Lung (tissue), 11 donors: ENCODE measurements at regions not wholly inside any gene's neighbourhood (a gene's known extent, or its start where the extent isn't known, plus 50 kb on each side); places are given as distances from the start of the nearest gene placed in this dataset.

Experiments used
- ATAC-seq: fragments of 200-7000 bp; cut with Tn5 transposase; one replicate; pipeline ENCODE4 v1.9.1; 2020; ENCODE audit warnings: moderate number of reproducible peaks; ENCODE audit not compliant: insufficient read depth, low FRiP score
- DNase-seq, 3 donors: peaks; one replicate each; pipeline ENCODE4 v3.0.0-alpha.2; 2013 to 2017
- H3K27ac ChIP-seq, 2 donors: one replicate each; pipeline ENCODE4 v1.5.1; 2013; ENCODE audit warnings: mild to moderate bottlenecking in 2 of 2, moderate library complexity in 2 of 2, control low read depth in 1 of 2, inconsistent platforms in 1 of 2, low read depth in 1 of 2, low read length in 1 of 2
- H3K27me3 ChIP-seq, 3 donors: one replicate each; pipeline ENCODE4 v1.5.1; 2013; ENCODE audit warnings: low read length in 2 of 3; ENCODE audit not compliant: control insufficient read depth in 3 of 3, insufficient read depth in 3 of 3
- H3K36me3 ChIP-seq, 4 donors: one replicate each; pipeline ENCODE4 v1.5.1; 2013; ENCODE audit warnings: low read length in 4 of 4, mild to moderate bottlenecking in 1 of 4, moderate library complexity in 1 of 4; ENCODE audit not compliant: control insufficient read depth in 4 of 4, insufficient read depth in 4 of 4
- H3K4me1 ChIP-seq, 5 donors: one replicate each; pipeline ENCODE4 v1.5.1; 2013; ENCODE audit warnings: low read length in 5 of 5, mild to moderate bottlenecking in 2 of 5, moderate library complexity in 1 of 5; ENCODE audit not compliant: control insufficient read depth in 5 of 5, insufficient read depth in 5 of 5
- H3K4me3 ChIP-seq: one replicate; pipeline ENCODE4 v1.5.1; 2013; ENCODE audit warnings: mild to moderate bottlenecking, control low read depth, moderate library complexity
- H3K9ac ChIP-seq, 2 donors: one replicate each; pipeline ENCODE4 v1.5.1; 2013; ENCODE audit warnings: low read length in 2 of 2, control low read depth in 1 of 2; ENCODE audit not compliant: insufficient read depth in 1 of 2
- H3K9me3 ChIP-seq, 4 donors: one replicate each; pipeline ENCODE4 v1.5.1; 2013; ENCODE audit warnings: low read length in 3 of 4, mild to moderate bottlenecking in 1 of 4, moderate library complexity in 1 of 4; ENCODE audit not compliant: control insufficient read depth in 4 of 4, insufficient read depth in 3 of 4
- WGBS, 2 donors: extraction: QIAGEN DNeasy Blood & Tissue Kit; methylation state at CpG; one replicate each; pipeline ENCODE4 v1.1.7; 2013; 5-methylcytosine and 5-hydroxymethylcytosine counted together
- TF ChIP-seq, protein P1 (sequence below): IDR thresholded peaks from 2 replicates; pipeline ENCODE4 v1.5.1; 2012; ENCODE audit warnings: mild to moderate bottlenecking; ENCODE audit errors: control extremely low read depth, extremely low read depth
- donor health status: control.
- donor health status: control.
- donor health status: Bipolar disorder and iron deficiency.
- donor health status: healthy.
- donor health status: DM: yes; HTN: yes; CAD: no.

DNA sequence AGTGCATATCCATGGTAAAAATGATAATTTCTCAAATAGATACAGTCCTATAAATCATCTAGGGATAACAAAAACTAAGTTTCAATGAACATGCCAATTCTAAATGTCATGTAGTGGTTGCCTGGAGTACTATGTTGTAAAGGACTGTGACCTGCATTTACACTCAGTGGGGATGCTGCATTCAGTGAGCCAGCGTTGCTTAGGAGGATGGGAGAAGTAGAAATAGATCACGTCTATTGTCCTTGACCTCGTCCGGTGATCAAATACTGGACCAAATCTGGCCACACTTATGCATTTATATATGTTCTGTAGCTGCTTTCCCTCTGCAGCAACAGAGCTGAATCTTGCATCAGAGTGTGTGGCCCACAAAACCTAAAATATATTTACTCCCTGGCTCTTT is 139.0 kb upstream of the ETAA1 start:
- ATAC-seq (no peak), DNase-seq (no peak)
- Histone ChIP-seq H3K9ac (no peak overlapping the region), H3K9me3 (no peaks in the 10 kb centered on the region), H3K36me3 (no peaks in the 10 kb centered on the region), H3K4me3 (no peak overlapping the region), H3K27ac (no peak overlapping the region), H3K4me1 (peaks cover 0 to 38% (median 0%) of the 10 kb centered on the region in 5 donors), H3K27me3 (no peaks in the 10 kb centered on the region)
- 73 to 92% methylated on average over 4 of the region's 4 CpGs for WGBS, 2 donors
- TF ChIP-seq, protein P1, sequence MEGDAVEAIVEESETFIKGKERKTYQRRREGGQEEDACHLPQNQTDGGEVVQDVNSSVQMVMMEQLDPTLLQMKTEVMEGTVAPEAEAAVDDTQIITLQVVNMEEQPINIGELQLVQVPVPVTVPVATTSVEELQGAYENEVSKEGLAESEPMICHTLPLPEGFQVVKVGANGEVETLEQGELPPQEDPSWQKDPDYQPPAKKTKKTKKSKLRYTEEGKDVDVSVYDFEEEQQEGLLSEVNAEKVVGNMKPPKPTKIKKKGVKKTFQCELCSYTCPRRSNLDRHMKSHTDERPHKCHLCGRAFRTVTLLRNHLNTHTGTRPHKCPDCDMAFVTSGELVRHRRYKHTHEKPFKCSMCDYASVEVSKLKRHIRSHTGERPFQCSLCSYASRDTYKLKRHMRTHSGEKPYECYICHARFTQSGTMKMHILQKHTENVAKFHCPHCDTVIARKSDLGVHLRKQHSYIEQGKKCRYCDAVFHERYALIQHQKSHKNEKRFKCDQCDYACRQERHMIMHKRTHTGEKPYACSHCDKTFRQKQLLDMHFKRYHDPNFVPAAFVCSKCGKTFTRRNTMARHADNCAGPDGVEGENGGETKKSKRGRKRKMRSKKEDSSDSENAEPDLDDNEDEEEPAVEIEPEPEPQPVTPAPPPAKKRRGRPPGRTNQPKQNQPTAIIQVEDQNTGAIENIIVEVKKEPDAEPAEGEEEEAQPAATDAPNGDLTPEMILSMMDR, result no peak

DNA sequence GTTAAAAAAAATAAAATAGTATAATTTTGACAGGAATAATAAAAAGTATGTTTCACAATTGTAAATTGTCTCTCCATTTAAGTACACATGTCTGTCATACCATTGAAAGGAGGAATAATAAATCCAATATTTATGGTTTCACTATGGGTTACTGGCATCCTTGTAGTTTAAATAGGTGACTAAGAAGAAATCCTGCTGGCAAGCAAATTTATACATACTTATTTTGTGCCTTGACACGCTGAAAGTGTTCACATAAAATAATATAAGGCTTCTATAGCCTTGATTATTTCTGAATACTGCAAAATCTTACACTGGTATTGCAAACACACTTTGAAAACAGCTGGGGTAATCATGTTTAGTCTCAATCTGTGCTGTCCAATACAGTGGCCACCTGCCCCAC is 138.3 kb upstream of the ETAA1 start:
- no peak overlapping the region for H3K9ac ChIP-seq
- no peak overlapping the region for H3K4me3 ChIP-seq
- no peaks in the 10 kb centered on the region for H3K36me3 ChIP-seq
- H3K9me3 ChIP-seq, result no peaks in the 10 kb centered on the region
- ATAC-seq (no peak), DNase-seq (peak in 2 of 3 donors; percentile 82)
- peaks cover 0 to 38% (median 0%) of the 10 kb centered on the region in 5 donors for H3K4me1 ChIP-seq
- no peak overlapping the region for H3K27ac ChIP-seq
- no peaks in the 10 kb centered on the region for H3K27me3 ChIP-seq
- WGBS, 2 donors, result 76 to 85% methylated on average over 1 of the region's 1 CpG
- TF ChIP-seq, protein P1, result no peak

DNA sequence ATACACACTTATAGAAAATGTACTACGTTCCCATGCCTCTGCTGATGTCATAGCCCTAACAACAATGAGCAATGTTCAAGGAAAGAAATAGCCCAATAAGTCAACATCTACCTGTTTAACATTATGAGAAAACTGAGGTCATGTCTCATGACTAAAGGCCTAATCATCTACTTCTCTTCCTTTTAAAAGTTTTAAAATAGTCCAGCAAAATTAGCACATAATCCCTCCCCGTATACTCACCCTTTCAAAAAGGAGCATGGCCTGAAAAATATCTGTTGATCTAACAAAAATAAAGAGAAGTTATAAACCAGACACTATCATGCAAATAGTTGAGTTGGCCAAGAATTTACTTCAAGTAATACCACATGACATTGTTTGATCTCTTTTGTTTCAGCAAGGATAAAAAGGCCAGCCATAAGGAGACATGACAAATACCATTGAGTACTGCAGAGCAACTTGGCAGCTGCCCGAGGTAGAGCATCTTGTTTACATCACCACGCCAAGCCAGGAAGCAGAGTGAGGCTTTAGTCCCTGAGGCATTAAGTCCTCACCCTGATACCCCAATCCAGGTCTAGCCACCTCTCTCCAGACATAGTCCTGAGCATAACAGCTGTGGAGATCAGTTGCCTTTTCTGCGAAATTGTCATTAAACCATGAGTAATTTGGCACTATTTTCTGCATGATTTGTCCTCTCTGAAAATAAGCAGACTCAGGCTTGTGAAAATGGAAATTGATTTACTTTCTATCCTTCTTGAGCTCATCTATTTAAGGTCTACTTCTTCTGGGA is 137.4 kb upstream of the ETAA1 start:
- no peak overlapping the region for H3K9ac ChIP-seq
- 53 to 71% methylated on average over 5 of the region's 5 CpGs for WGBS, 2 donors
- no peaks in the 10 kb centered on the region for H3K27me3 ChIP-seq
- DNase-seq (peak; percentile 63 to 81 (median 77)), ATAC-seq (no peak)
- no peaks in the 10 kb centered on the region for H3K9me3 ChIP-seq
- H3K36me3 ChIP-seq, result no peaks in the 10 kb centered on the region
- no peak overlapping the region for H3K4me3 ChIP-seq
- H3K4me1 ChIP-seq, result peaks cover 0 to 38% (median 0%) of the 10 kb centered on the region in 5 donors
- TF ChIP-seq, protein P1, result no peak
- H3K27ac ChIP-seq, result peak overlapping the region in 1 of 2 donors; percentile 70
